ENCODE measurements at regions not wholly inside any gene's neighbourhood (a gene's known extent, or its start where the extent isn't known, plus 50 kb on each side); places are given as distances from the start of the nearest gene placed in this dataset.
"Not testable (repeated sequence)": the region's sequence is repeated elsewhere in the genome, so short reads cannot be mapped to it uniquely, and the experiment has no call there.

DNA sequence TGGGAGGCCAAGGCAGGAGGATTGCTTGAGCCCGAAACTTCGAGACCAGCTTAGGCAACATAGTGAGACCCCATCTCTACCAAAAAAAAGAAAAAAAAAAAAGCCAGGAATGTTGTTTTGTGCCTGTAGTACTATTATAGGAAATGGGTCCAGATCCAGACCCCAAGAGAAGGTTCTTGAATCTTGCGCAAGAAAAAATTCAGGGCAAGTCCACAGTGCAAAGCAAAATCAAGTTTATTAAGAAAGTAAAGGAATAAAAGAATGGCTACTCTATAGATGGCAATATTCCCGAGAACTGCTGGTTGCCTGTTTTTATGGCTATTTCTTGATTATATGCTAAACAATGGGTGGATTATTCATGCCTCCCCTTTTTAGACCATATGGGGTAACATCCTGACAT is 51.2 kb upstream of the RDX start:
- no peak for DNase-seq (ENCODE audit: low spot score)

GRCh38 chr11:110349138-110349996 is 53.0 kb upstream of the RDX start:
- no peak for DNase-seq (ENCODE audit: low spot score)

GRCh38 chr11:110349997-110350383 is 53.6 kb upstream of the RDX start:
- DNase-seq (ENCODE audit: low spot score): not testable (repeated sequence)

DNA sequence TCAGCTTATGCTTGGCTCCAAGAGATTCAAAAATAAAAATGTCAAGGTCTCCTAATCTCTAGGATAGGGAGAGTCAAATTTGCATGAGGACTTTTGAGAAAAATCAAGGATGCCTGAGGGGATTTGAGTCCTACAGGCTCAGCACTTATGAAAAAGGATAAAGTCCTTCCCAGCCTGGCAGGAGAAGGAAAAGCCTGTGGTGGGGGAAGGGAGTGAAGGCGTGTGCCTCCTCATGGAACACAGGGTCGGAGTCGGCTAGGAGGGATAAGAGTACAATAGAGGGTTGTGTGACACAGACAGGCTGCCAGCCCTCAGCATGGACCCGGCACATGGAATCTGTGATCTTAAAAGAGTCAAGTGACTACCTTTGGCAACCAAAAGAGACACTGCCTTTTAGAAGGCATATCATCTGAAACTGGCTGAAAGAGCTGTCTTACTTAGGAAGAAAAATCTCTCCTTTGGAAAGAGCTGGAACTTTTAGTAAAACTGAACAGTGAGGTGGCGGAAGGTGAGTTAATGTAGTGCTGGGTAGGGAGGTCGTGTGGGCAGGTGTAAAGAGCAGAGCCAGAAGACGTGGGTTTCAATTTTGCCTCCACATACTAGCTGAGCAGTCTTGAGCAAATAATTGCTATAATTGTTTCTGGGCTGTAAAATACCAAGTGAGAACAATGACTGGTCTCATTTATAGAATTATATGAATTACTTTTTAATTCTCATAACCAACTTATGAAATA is 58.8 kb upstream of the RDX start:
- no peak for DNase-seq (ENCODE audit: low spot score)

- no peak for DNase-seq (ENCODE audit: low spot score)
Measured at GRCh38 chr11:110356762-110357671, 60.6 kb upstream of the RDX start.

GRCh38 chr11:110358336-110358735 is 61.9 kb upstream of the RDX start:
- DNase-seq (ENCODE audit: low spot score): no peak

GRCh38 chr11:110360781-110361408 is 64.5 kb upstream of the RDX start:
- not testable (repeated sequence) for DNase-seq (ENCODE audit: low spot score)

DNA sequence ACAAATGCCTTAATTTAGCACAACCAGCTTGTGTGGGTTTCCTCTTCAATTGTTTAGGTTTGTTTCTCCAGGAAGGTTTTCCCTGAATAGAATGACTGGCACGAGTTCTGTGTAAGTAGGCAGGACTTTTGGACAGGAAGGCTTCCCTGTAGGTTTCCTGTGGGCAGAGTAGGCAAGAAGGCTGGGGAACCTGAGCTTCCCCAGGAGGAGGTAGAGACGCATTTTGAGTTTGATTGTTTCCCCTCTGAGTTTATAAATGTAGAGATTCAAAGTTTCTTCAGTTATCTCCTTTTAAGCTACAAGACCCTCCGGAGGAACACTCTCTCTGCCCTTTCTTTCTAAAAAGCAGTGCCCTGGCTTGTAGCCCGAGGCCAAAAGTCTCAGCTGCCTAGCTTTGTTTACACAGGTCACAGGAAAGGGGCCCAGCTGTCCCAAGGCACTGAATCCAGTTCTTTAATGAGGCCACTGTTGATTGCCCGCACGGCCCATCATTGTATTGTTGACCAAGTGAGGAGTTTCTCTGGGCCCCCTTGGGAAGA is 66.6 kb upstream of the RDX start:
- no peak for DNase-seq (ENCODE audit: low spot score)

DNA sequence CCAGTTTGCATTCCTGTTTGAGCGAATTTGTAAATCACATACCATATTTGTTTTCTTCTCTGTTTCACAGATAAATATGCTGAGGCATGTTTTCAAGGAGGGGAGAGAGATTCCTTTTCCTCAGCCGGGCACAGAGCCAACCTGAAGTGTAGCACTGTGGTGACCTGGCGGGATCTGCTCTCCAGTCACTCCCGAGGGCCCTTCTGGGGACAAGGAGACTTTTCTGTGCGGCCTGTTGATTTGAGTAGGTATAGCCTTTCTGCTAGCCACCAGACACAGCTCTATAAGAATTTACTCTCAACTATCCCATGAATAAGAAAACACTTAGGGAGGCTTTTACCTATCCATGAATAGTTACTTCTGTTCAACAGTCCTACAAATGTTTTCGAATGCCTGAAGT is 63.5 kb upstream of the FDX1 start:
- no peak for DNase-seq (ENCODE audit: low spot score)

- no peak for DNase-seq (ENCODE audit: low spot score)
Measured at GRCh38 chr11:110367571-110367970, 62.2 kb upstream of the FDX1 start.

DNA sequence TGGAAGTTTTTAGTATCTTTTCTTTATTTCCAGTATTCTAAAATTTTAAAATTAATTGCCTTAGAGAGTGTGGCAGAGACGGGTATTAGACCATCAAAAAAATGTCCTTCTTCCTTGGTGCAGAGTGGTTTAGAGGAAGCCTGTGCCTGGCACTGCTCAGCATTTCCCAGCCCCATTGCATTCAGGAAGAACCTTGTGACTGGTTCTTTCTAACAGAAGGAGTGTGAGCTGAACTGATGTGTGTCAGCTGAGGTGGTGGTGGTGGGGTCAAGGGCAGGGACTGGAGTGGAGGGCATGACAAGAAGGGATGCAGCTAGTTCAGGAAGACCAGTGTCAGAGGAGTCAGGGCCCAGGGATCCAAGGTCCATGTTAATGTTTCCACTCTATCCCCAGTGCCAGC is 58.7 kb upstream of the FDX1 start:
- DNase-seq (ENCODE audit: low spot score): no peak

GRCh38 chr11:110373051-110373702 is 56.6 kb upstream of the FDX1 start:
- DNase-seq (ENCODE audit: low spot score): no peak

DNA sequence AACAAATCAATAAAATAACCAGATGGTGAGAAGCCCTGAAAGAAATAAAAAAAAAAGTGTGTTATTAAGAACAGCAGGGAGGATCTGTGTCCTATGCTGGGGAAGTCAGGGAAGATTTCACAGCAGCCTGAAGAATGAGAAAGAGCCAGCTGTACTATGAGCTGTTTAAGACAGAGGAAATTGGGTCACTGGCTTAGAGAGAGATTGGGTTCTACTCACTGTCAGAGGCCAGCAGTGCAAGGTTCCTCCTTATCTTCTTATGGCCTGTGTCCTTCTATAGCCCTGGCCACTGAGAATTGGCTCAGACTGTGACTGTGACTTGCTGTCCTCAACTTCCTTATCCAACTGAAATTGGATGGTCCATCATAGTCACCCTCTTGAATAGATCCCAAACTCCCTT is 54.8 kb upstream of the FDX1 start:
- no peak for DNase-seq (ENCODE audit: low spot score)

DNA sequence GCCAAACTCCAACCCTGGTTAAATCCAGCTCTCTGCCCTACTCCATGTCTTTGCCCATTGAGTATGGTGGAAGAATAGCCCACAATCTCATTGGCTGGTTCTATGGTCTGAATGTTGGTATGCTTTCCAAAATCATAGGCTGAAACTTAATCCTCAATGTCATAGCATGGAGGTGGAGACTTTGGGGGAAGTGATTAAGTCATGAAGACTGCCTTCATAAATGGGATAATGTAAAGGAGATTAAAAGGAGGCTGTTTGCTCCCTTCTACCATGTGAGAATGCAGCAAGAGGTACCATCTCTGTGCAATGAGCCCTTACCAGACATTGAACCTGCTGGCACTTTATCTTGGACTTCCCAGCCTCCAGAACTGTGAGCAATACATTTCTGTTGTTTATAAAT is 54.4 kb upstream of the FDX1 start:
- DNase-seq (ENCODE audit: low spot score): no peak

DNA sequence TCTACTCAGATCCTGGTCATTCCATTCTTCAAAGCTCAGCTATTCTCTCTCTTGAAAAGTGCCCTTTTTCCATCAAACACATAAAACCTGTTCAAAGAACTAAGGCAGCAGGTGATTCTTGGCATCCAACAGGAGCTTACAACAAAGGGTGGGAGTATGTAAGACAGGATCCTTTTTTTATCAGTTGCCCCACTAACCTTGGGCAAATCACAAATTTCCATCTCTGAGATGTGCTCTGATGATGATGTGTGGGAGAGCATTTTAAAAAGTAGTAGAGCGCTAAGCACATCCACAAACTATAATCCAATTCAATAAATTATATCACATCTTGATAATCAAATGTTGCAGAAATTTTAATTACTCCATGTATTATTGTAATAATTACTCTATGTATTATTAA is 53.7 kb upstream of the FDX1 start:
- no peak for DNase-seq (ENCODE audit: low spot score)

GRCh38 chr11:110376711-110377324 is 52.9 kb upstream of the FDX1 start:
- DNase-seq (ENCODE audit: low spot score): peak; percentile 26

- no peak for DNase-seq (ENCODE audit: low spot score)
Measured at GRCh38 chr11:110377434-110377833, 52.3 kb upstream of the FDX1 start.

DNA sequence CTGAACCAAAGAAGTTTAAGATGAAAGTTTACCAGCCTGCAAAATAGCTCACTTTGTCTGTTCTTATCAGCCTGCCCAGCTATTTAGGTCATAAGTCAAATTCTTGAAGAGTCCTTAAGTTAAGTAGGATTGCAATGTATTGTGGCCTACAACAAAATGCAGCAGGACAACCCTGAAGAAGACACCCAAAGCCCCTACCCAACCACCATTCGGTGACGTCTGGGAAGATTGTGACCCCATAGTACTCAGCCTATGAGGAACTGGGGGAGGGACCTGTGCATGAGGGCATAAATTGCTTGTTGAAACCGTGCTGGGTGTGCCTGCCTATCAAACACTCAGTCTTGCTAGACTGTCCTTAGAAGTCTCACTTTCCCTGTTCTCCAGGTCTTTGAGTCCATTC is 50.5 kb upstream of the FDX1 start:
- DNase-seq (ENCODE audit: low spot score): no peak

DNA sequence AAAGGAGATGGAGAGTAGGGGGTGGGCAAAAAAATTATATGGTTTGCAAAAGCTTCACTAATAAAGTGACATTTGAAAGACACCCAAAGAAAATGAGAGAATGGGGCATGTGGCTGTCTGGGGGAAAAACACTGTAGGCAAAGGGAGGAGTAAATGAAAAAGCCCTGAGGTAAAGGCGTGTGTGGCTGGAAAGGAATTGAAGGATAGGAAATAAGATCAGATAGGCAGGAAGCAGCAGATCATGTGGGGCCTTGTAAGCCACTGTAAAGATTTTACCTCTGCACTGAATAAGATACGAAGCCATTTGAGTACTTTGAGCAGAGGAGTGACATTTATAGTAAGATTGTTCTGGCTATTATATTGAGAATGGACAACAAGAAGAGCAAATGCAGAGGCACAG is 49.8 kb upstream of the FDX1 start:
- DNase-seq (ENCODE audit: low spot score): no peak
